GM12878 (cell line): ENCODE measurements at regions not wholly inside any gene's neighbourhood (a gene's known extent, or its start where the extent isn't known, plus 50 kb on each side); places are given as distances from the start of the nearest gene placed in this dataset.

Experiments used
- ASH2L ChIP-seq: fragments of 300-600, 200-600 bp; sonication (generic); IDR thresholded peaks from 2 replicates; pipeline ENCODE4 v1.6.1; 2017; ENCODE audit warnings: low read depth, mild to moderate bottlenecking, borderline replicate concordance
- ATF7 ChIP-seq: fragments of 450-650 bp; IDR thresholded peaks from 2 replicates; pipeline ENCODE4 v1.6.1; 2016; ENCODE audit warnings: low read depth, mild to moderate bottlenecking
- CREB1 ChIP-seq: IDR thresholded peaks from 2 replicates; pipeline ENCODE4 v1.6.1; 2012; ENCODE audit warnings: low read depth, mild to moderate bottlenecking, inconsistent platforms
- DPF2 ChIP-seq: fragments of 450-650 bp; IDR thresholded peaks from 2 replicates; pipeline ENCODE4 v1.6.1; 2017; ENCODE audit warnings: mild to moderate bottlenecking
- EZH2 ChIP-seq: IDR thresholded peaks from 2 replicates; pipeline ENCODE4 v1.6.1; 2012; ENCODE audit warnings: low read depth, mild to moderate bottlenecking, control low read depth, inconsistent platforms, low read length, borderline replicate concordance; ENCODE audit not compliant: control insufficient read depth
- HDAC6 ChIP-seq: fragments of 200-600 bp; sonication (generic); IDR thresholded peaks from one replicate; pipeline ENCODE4 v1.8.0; 2017; ENCODE audit warnings: antibody characterized with exemption; ENCODE audit not compliant: unreplicated experiment
- KLF5 ChIP-seq: fragments of 450-650 bp; IDR thresholded peaks from 2 replicates; pipeline ENCODE4 v1.6.1; 2014; ENCODE audit warnings: mild to moderate bottlenecking; ENCODE audit not compliant: partially characterized antibody
- SMAD5 ChIP-seq: IDR thresholded peaks from 2 replicates; pipeline ENCODE4 v1.6.1; 2016; ENCODE audit warnings: antibody characterized with exemption, low read depth
- SREBF2 ChIP-seq: IDR thresholded peaks from 2 replicates; pipeline ENCODE4 v1.6.1; 2012; ENCODE audit warnings: mild to moderate bottlenecking, low read length
- ZSCAN29 ChIP-seq: fragments of 450-650 bp; IDR thresholded peaks from 2 replicates; pipeline ENCODE4 v1.6.1; 2017; ENCODE audit warnings: mild to moderate bottlenecking, moderate library complexity
- TF ChIP-seq, protein P1 (sequence below): IDR thresholded peaks from 2 replicates; pipeline ENCODE4 v1.6.1; 2012; ENCODE audit warnings: improper control_type of control experiment, low read depth, low read length; ENCODE audit not compliant: insufficient replicate concordance
- TF ChIP-seq, protein P2 (sequence below): fragments of 450-650 bp; IDR thresholded peaks from 2 replicates; pipeline ENCODE4 v1.6.1; 2017; ENCODE audit warnings: antibody characterized with exemption, mild to moderate bottlenecking, moderate library complexity

DNA sequence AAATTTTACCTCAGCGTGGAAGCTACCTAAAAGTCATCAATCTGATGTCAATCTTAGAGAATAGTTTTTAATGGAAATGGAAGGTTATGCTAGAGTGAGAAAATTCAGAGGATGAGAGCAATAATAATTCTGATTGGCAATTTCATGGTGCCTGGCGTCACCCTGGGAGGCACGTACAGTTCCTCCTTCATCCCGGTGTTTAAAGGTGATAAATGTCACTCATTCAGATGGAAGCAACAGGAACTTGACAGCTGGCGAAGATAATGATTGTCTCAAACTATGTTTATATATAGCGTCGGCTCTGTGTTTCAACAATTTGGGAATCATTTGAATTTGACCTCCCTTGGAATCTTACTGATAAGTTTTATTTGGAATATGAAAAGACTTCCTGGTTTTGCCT is 108.4 kb downstream of the MED10 start (continued):
- TF ChIP-seq, protein P1, sequence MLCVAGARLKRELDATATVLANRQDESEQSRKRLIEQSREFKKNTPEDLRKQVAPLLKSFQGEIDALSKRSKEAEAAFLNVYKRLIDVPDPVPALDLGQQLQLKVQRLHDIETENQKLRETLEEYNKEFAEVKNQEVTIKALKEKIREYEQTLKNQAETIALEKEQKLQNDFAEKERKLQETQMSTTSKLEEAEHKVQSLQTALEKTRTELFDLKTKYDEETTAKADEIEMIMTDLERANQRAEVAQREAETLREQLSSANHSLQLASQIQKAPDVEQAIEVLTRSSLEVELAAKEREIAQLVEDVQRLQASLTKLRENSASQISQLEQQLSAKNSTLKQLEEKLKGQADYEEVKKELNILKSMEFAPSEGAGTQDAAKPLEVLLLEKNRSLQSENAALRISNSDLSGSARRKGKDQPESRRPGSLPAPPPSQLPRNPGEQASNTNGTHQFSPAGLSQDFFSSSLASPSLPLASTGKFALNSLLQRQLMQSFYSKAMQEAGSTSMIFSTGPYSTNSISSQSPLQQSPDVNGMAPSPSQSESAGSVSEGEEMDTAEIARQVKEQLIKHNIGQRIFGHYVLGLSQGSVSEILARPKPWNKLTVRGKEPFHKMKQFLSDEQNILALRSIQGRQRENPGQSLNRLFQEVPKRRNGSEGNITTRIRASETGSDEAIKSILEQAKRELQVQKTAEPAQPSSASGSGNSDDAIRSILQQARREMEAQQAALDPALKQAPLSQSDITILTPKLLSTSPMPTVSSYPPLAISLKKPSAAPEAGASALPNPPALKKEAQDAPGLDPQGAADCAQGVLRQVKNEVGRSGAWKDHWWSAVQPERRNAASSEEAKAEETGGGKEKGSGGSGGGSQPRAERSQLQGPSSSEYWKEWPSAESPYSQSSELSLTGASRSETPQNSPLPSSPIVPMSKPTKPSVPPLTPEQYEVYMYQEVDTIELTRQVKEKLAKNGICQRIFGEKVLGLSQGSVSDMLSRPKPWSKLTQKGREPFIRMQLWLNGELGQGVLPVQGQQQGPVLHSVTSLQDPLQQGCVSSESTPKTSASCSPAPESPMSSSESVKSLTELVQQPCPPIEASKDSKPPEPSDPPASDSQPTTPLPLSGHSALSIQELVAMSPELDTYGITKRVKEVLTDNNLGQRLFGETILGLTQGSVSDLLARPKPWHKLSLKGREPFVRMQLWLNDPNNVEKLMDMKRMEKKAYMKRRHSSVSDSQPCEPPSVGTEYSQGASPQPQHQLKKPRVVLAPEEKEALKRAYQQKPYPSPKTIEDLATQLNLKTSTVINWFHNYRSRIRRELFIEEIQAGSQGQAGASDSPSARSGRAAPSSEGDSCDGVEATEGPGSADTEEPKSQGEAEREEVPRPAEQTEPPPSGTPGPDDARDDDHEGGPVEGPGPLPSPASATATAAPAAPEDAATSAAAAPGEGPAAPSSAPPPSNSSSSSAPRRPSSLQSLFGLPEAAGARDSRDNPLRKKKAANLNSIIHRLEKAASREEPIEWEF, result no peak
- TF ChIP-seq, protein P2, sequence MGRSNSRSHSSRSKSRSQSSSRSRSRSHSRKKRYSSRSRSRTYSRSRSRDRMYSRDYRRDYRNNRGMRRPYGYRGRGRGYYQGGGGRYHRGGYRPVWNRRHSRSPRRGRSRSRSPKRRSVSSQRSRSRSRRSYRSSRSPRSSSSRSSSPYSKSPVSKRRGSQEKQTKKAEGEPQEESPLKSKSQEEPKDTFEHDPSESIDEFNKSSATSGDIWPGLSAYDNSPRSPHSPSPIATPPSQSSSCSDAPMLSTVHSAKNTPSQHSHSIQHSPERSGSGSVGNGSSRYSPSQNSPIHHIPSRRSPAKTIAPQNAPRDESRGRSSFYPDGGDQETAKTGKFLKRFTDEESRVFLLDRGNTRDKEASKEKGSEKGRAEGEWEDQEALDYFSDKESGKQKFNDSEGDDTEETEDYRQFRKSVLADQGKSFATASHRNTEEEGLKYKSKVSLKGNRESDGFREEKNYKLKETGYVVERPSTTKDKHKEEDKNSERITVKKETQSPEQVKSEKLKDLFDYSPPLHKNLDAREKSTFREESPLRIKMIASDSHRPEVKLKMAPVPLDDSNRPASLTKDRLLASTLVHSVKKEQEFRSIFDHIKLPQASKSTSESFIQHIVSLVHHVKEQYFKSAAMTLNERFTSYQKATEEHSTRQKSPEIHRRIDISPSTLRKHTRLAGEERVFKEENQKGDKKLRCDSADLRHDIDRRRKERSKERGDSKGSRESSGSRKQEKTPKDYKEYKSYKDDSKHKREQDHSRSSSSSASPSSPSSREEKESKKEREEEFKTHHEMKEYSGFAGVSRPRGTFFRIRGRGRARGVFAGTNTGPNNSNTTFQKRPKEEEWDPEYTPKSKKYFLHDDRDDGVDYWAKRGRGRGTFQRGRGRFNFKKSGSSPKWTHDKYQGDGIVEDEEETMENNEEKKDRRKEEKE, result no peak
- TF ChIP-seq ATF7 (no peak), KLF5 (no peak), ZSCAN29 (no peak), ASH2L (no peak), DPF2 (no peak), EZH2 (no peak), CREB1 (no peak), SMAD5 (no peak), SREBF2 (no peak), HDAC6 (no peak)
